Bronchial epithelial cell (primary cell): ENCODE measurements at regions not wholly inside any gene's neighbourhood (a gene's known extent, or its start where the extent isn't known, plus 50 kb on each side); places are given as distances from the start of the nearest gene placed in this dataset.
A peak's percentile ranks its signal among the peaks of the same experiment; 100 is the strongest.

ENCODE experiments used
- DNase-seq: peaks from one replicate; pipeline ENCODE4 v3.0.0-alpha.2; 2010; ENCODE audit warnings: low read depth
- FAIRE-seq: peaks from 2 replicates; lab custom pipeline; 2011; peaks lifted over from hg19 to GRCh38; lab: Jason Lieb, UNC
- H3K27me3 ChIP-seq: 2 replicates; pipeline ENCODE4 v1.5.1; 2011; ENCODE audit warnings: low read length; ENCODE audit not compliant: control insufficient read depth, insufficient read depth
- H3K36me3 ChIP-seq: 2 replicates; pipeline ENCODE4 v1.5.1; 2011; ENCODE audit warnings: low read length; ENCODE audit not compliant: control insufficient read depth, insufficient read depth
- H3K4me3 ChIP-seq: 2 replicates; pipeline ENCODE4 v1.5.1; 2011; ENCODE audit warnings: mild to moderate bottlenecking, low read depth, low read length, control low read depth
- CTCF ChIP-seq: IDR thresholded peaks from 2 replicates; pipeline ENCODE4 v1.5.1; 2011; ENCODE audit warnings: mild to moderate bottlenecking, moderate library complexity, low read length, control low read depth, inconsistent platforms; ENCODE audit not compliant: insufficient read depth, severe bottlenecking

- TF ChIP-seq CTCF, result no peak
- FAIRE-seq, result no peak
- DNase-seq, result no peak
- no peaks in the 10 kb centered on the region for H3K36me3 ChIP-seq
- H3K4me3 ChIP-seq, result no peak overlapping the region
- peaks cover 2% of the 10 kb centered on the region for H3K27me3 ChIP-seq
These were observed 67.4 kb upstream of the PPP1R3C start for GRCh38 chr10:91700273-91700672.

GRCh38 chr10:91698258-91698657 lies 65.4 kb upstream of the PPP1R3C start:
- DNase-seq (no peak), FAIRE-seq (no peak)
- Histone ChIP-seq H3K4me3 (no peak overlapping the region), H3K27me3 (peaks cover 2% of the 10 kb centered on the region), H3K36me3 (no peaks in the 10 kb centered on the region)
- TF ChIP-seq CTCF, result no peak

GRCh38 chr10:91694170-91694794 lies 61.4 kb upstream of the PPP1R3C start:
- H3K27me3 ChIP-seq, result peaks cover 2% of the 10 kb centered on the region
- no peak overlapping the region for H3K4me3 ChIP-seq
- DNase-seq (peak; percentile 61), FAIRE-seq (peak; percentile 58)
- H3K36me3 ChIP-seq, result no peaks in the 10 kb centered on the region
- peak; percentile 75 for TF ChIP-seq CTCF

GRCh38 chr10:91691981-91692380 lies 59.1 kb upstream of the PPP1R3C start:
- TF ChIP-seq CTCF, result no peak
- peak; percentile 67 for DNase-seq
- Histone ChIP-seq H3K27me3 (no peaks in the 10 kb centered on the region), H3K36me3 (no peaks in the 10 kb centered on the region), H3K4me3 (no peak overlapping the region)
- no peak for FAIRE-seq

- FAIRE-seq (no peak), DNase-seq (peak; percentile 86)
- Histone ChIP-seq H3K4me3 (no peak overlapping the region), H3K27me3 (no peaks in the 10 kb centered on the region), H3K36me3 (no peaks in the 10 kb centered on the region)
- TF ChIP-seq CTCF, result no peak
These were observed 58.3 kb upstream of the PPP1R3C start for GRCh38 chr10:91690996-91691676.

GRCh38 chr10:91690412-91690811 lies 57.5 kb upstream of the PPP1R3C start:
- H3K27me3 ChIP-seq, result no peaks in the 10 kb centered on the region
- H3K36me3 ChIP-seq, result no peaks in the 10 kb centered on the region
- no peak overlapping the region for H3K4me3 ChIP-seq
- peak; percentile 28 for FAIRE-seq
- DNase-seq, result no peak
- no peak for TF ChIP-seq CTCF
